ENCODE measurements at regions not wholly inside any gene's neighbourhood (a gene's known extent, or its start where the extent isn't known, plus 50 kb on each side); places are given as distances from the start of the nearest gene placed in this dataset.
A peak's percentile ranks its signal among the peaks of the same experiment; 100 is the strongest.

- TF ChIP-seq MNT (IDR thresholded peaks at IDR 0.05) (peak; percentile 9; the same call in 1 of the 2 replicates), MTF2 (CRISPR knock-in tag; IDR thresholded peaks at IDR 0.05; ENCODE audit: borderline replicate concordance) (no peak)
- BruUV-seq (replicated peaks), result no TSS peak
- no peak overlapping the region for H3K27ac ChIP-seq (ENCODE audit: extremely low read length, insufficient read depth, low read length)
- 27% methylated on average over 8 of the region's 9 CpGs for WGBS (ENCODE audit: low lambda C conversion rate)
- no peak overlapping the region for H3K4me2 ChIP-seq (ENCODE audit: low read depth, low read length)
- ATAC-seq (no peak), DNase-seq (ENCODE audit: low spot score) (no peak), FAIRE-seq (no peak)
- H3K4me1 ChIP-seq (ENCODE audit: insufficient read depth, low read length), result no peaks in the 10 kb centered on the region
- no peaks in the 10 kb centered on the region for H3K79me2 ChIP-seq (ENCODE audit: insufficient read depth, low read length)
- peaks cover 0 to 10% of the 10 kb centered on the region in 2 experiments; a peak in 1 of 5 replicates for H3K27me3 ChIP-seq (ENCODE audit: control insufficient read depth in 1 of 2, insufficient read depth in 2 of 2, low read length in 2 of 2)
- in situ Hi-C loops (cut with HindIII; ENCODE audit: extremely low pct_ligation_motif_present, low pct_unique_long_range_greater_than_20kb), result no loop called here
- H3K4me3 ChIP-seq (replicated peaks in 1 of 3; ENCODE audit: insufficient read depth in 1 of 3, low read depth in 2 of 3, low read length in 3 of 3), result no peak overlapping the region
- intact Hi-C loops (cut with micrococcal nuclease; ENCODE audit: unreplicated experiment), result no loop called here
- no peaks in the 10 kb centered on the region for H4K20me1 ChIP-seq (ENCODE audit: insufficient read depth, low read length)
- no peaks in the 10 kb centered on the region for H3K9me3 ChIP-seq (ENCODE audit: low read length)
- ChIA-PET CTCF (ENCODE audit: low intra/inter-chr PET ratio, low total read pairs) (no interaction called here), POLR2A (no interaction called here)
- no peak overlapping the region for H3K9ac ChIP-seq (ENCODE audit: insufficient read depth, low read depth, low read length)
- H3K36me3 ChIP-seq (replicated peaks in 1 of 2; ENCODE audit: control insufficient read depth in 1 of 2, insufficient read depth in 2 of 2, low read length in 2 of 2), result no peaks in the 10 kb centered on the region
- no peak overlapping the region for H2AFZ ChIP-seq (ENCODE audit: low read length)
These were observed 96.3 kb upstream of the WWC1 start for GRCh38 chr5:168195110-168195509.

GRCh38 chr5:168198359-168198758 is 93.1 kb upstream of the WWC1 start:
- H3K27me3 ChIP-seq (ENCODE audit: control insufficient read depth in 1 of 2, insufficient read depth in 2 of 2, low read length in 2 of 2), result peaks cover 0 to 10% of the 10 kb centered on the region in 2 experiments; a peak in 1 of 5 replicates
- H3K36me3 ChIP-seq (replicated peaks in 1 of 2; ENCODE audit: control insufficient read depth in 1 of 2, insufficient read depth in 2 of 2, low read length in 2 of 2), result no peaks in the 10 kb centered on the region
- no peak overlapping the region for H3K4me2 ChIP-seq (ENCODE audit: low read depth, low read length)
- CTCF ChIA-PET (ENCODE audit: low intra/inter-chr PET ratio, low total read pairs), result no interaction called here
- ATAC-seq, result no peak
- no peaks in the 10 kb centered on the region for H3K9me3 ChIP-seq (ENCODE audit: low read length)
- no peak for DNase-seq (ENCODE audit: low spot score)
- no TSS peak for BruUV-seq (replicated peaks)
- H3K4me1 ChIP-seq (ENCODE audit: insufficient read depth, low read length), result no peaks in the 10 kb centered on the region
- POLR2A ChIA-PET, result no interaction called here
- intact Hi-C loops (cut with micrococcal nuclease; ENCODE audit: unreplicated experiment), result no loop called here
- no peaks in the 10 kb centered on the region for H4K20me1 ChIP-seq (ENCODE audit: insufficient read depth, low read length)
- no peak for FAIRE-seq
- no peaks in the 10 kb centered on the region for H3K79me2 ChIP-seq (ENCODE audit: insufficient read depth, low read length)
- H3K9ac ChIP-seq (ENCODE audit: insufficient read depth, low read depth, low read length), result no peak overlapping the region
- in situ Hi-C loops (cut with HindIII; ENCODE audit: extremely low pct_ligation_motif_present, low pct_unique_long_range_greater_than_20kb), result no loop called here
- H3K4me3 ChIP-seq (replicated peaks in 1 of 3; ENCODE audit: insufficient read depth in 1 of 3, low read depth in 2 of 3, low read length in 3 of 3), result no peak overlapping the region
- H2AFZ ChIP-seq (ENCODE audit: low read length), result no peak overlapping the region
- no peak overlapping the region for H3K27ac ChIP-seq (ENCODE audit: extremely low read length, insufficient read depth, low read length)
- WGBS (ENCODE audit: low lambda C conversion rate), result 21% methylated on average over 2 of the region's 2 CpGs
- TF ChIP-seq, protein P1, sequence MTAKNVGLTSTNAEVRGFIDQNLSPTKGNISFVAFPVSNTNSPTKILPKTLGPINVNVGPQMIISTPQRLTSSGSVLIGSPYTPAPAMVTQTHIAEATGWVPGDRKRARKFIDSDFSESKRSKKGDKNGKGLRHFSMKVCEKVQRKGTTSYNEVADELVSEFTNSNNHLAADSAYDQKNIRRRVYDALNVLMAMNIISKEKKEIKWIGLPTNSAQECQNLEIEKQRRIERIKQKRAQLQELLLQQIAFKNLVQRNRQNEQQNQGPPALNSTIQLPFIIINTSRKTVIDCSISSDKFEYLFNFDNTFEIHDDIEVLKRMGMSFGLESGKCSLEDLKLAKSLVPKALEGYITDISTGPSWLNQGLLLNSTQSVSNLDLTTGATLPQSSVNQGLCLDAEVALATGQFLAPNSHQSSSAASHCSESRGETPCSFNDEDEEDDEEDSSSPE (CRISPR knock-in tag; IDR thresholded peaks at IDR 0.05), result no peak
- TF ChIP-seq ZBTB20 (CRISPR knock-in tag; IDR thresholded peaks at IDR 0.05; ENCODE audit: borderline replicate concordance, low read depth), result no peak
- no peak for TF ChIP-seq RERE (CRISPR knock-in tag; IDR thresholded peaks at IDR 0.05; ENCODE audit: low read depth)
- no peak for TF ChIP-seq NRL (CRISPR knock-in tag; IDR thresholded peaks at IDR 0.05; ENCODE audit: borderline replicate concordance)
- TF ChIP-seq ZNF468 (CRISPR knock-in tag; IDR thresholded peaks at IDR 0.05), result no peak
- no peak for TF ChIP-seq ZFP36 (IDR thresholded peaks at IDR 0.05; ENCODE audit: borderline replicate concordance, low read depth, low read length, partially characterized antibody)
